GM21528 (cell line): ENCODE measurements at regions not wholly inside any gene's neighbourhood (a gene's known extent, or its start where the extent isn't known, plus 50 kb on each side); places are given as distances from the start of the nearest gene placed in this dataset.
A peak's percentile ranks its signal among the peaks of the same experiment; 100 is the strongest.
"Not testable (repeated sequence)": the region's sequence is repeated elsewhere in the genome, so short reads cannot be mapped to it uniquely, and the experiment has no call there.

Experiments
- ATAC-seq: cut with Tn5 transposase; IDR thresholded peaks from one replicate; pipeline ENCODE4 v1.9.1; 2021; ENCODE audit warnings: mild to moderate bottlenecking, moderate library complexity; ENCODE audit not compliant: unreplicated experiment, low FRiP score

DNA sequence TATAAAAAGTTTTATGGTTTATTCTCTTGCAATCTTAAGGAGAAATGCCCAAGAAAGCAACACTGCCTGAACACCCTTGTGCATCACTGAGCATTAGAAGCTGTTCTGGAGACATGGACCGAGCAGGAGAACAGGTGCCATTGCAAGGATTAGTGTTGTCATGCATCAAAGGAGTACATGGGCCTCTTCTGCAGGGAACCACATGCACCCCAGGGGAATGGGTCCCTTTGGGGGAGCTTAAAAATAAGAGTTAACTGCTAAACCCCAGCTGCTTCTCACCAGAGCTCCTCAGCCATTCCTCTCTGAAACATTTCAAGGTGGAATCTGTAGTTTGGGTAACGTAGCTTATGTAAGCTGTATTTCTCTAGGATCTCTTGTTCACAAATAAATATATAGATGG lies 353.0 kb upstream of the SLC7A11 start:
- no peak for ATAC-seq

DNA sequence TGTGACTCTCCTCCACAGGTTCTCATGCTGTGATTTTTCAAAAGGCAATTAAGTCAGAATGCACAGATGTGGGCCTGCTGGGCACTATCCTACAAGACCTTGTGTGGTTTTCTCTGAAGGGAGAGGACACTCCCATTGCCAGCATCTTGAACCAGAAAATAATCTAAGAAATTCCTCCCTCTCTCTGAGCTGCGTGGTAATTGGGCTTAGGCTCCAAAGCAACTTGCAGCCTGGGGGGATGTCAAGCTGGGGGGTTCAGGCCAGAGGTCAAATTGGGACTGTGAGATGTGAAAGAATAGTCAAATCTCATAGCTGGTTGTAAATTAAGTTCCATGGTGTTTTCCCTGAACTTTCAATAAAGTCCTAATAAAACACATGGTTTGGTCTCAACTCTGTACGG lies 350.6 kb upstream of the SLC7A11 start:
- ATAC-seq: no peak

GRCh38 chr4:138591808-138592207 lies 349.7 kb upstream of the SLC7A11 start:
- ATAC-seq: no peak

- ATAC-seq: no peak
Observed at GRCh38 chr4:138588501-138588900, 346.4 kb upstream of the SLC7A11 start.

- ATAC-seq: no peak
Observed at GRCh38 chr4:138579146-138579545, 337.0 kb upstream of the SLC7A11 start.

GRCh38 chr4:138577826-138578225 lies 335.7 kb upstream of the SLC7A11 start:
- ATAC-seq: not testable (repeated sequence)

DNA sequence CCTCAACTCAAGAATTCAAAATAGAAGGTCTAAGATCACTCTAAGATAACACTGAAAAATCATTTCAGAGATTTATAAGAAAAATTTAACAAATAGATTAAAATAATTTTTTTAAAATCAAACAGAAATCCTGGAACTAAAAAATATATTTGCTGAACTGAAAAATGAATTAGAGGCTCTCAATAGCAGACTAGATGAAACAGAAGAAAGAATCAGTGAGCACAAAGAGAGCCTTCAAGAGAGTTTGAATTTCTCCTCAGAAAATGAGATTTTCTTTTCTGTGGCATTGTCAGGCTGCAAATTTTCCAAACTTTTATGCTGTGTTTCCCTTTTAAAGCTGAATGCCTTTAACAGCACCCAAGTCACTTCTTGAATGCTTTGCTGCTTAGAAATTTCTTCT lies 335.0 kb upstream of the SLC7A11 start:
- ATAC-seq: no peak

- ATAC-seq: no peak
Observed at GRCh38 chr4:138576684-138577083, 334.5 kb upstream of the SLC7A11 start.

DNA sequence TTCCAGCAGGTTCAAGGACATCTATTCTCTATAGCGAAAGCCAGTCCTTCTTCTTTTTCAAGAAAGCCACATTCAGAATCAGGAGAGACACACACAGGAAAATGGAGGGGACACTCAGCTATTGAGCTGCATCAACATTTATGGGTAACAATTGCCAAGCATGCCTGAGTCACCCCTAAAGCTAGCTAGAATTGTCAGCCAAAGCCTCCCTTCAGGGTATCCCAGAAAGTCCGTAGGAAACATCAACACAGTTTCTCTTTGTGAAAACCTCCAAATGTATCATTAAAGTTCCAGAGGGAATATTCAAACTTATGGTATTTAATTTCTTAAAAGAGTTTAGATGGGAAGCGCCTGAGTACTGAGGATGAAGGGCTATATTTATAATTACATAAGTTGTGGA lies 331.1 kb upstream of the SLC7A11 start:
- ATAC-seq: no peak

DNA sequence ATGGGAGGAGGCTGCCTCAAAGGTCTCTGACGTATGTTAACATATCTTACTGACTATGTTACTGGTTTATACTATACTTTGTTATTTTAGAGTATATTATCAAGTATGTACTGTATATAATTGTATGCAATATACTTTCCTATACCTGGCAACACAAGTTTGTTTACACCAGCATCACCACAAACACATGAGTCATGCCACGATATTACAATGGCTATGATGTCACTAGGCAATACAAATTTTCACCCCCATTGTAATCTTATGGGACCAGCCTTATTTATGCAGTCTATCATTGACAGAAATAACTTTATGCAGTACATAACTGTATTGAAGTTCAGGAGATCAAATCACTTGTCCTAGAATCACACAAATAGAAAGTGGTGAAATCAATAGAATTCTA lies 329.9 kb upstream of the SLC7A11 start:
- ATAC-seq: no peak

- no peak for ATAC-seq
Observed at GRCh38 chr4:138567696-138568095, 325.5 kb upstream of the SLC7A11 start.

DNA sequence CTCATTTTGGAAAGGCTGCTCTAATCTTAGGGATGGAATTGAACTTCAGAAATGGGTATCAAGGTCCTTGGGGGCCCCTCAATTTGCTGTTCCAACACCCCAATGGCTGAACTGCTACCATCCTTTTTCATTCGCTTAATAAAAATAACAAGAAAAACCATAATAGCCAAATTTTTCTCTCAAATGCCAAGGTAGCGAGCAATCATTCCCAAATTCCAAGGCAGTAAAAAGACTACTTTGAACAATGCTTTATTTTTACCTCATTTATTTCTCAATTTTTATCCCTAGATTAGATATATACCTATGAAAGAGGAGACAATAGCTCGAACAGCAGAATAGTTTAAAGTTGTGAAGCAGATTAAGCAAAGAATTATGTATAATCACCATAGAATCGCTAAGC lies 323.4 kb upstream of the SLC7A11 start:
- ATAC-seq: no peak

DNA sequence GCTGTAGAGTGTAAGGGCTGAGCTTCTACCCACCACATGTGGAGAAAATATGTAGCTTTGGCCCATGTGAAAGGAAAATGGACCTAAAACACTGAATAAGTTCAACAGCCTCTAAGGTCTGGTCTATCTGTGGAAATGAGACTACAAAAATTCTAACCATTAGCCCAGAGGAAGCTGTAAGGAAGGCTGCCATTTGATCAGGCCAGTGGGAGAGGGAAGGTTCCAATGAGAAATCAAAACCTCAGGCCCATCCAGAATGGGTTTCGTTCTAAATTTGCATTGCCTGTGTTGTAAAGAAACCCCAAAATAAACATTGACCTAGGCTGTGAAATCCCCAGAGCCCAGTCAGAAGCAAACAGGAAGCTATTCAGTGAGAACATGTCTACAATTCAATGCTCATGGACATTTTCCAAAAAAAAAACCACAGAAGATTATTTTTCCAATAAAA lies 320.4 kb upstream of the SLC7A11 start:
- ATAC-seq: no peak

GRCh38 chr4:138561906-138562305 lies 319.8 kb upstream of the SLC7A11 start:
- no peak for ATAC-seq

- ATAC-seq: no peak
Observed at GRCh38 chr4:138561276-138561880, 319.2 kb upstream of the SLC7A11 start.

DNA sequence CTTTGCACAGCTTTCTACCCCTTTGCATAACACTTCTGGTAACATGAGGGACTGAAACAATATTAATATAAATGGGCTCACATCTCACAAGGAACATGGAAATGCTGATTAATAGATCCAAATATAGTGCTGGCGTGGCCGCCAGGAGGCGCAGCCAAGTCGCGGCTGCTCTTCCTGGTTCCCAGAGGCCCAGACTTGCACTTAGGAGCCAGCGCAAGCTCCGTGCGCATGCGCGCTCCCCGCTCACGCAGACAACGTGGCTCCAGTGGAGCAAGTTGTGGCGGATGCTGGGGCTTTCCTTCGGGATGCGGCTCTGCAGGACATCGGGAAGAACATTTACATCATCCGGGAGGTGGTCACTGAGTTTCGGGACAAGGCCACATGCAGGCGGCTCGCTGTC lies 318.3 kb upstream of the SLC7A11 start:
- no peak for ATAC-seq

GRCh38 chr4:138558886-138559285 lies 316.7 kb upstream of the SLC7A11 start:
- no peak for ATAC-seq

DNA sequence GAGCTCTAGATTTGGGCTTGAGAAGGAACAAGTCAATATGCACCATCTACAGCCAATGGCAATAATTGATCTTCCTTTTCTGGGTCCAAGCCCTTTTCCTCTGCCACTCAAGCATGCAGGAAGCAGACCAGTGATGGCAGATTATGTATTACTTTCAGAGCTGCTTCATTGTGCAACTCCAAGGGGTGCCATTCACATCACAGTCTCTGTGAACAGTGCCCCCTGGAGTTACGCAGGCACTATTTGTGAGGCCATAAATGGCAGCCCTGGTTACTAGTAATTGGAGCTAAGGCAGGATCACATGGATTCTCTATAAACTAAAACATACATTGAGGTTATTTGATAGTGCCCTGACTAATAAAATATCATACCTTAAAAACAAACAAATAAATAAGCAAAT lies 313.4 kb upstream of the SLC7A11 start:
- peak; percentile 79 for ATAC-seq

DNA sequence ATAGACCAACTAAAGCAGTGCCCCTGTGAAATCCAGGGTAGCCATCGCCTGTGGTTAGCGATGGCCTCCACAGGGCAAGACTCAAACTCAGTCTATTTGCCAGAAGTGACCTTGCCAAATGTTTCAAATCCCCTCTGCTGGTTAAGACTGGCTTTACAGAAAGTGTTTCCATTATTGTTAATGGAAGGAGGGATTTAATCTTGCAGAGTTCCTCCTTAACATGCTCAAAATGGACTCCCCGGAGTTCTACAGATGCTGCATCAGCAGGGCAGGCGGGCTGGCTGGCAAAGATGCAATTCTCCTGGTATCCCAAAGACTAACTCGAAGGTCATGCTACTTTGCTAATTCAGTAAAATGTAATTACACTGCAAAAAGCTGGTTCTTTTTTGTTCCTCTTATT lies 313.0 kb upstream of the SLC7A11 start:
- peak; percentile 17 for ATAC-seq

- no peak for ATAC-seq
Observed at GRCh38 chr4:138553001-138553845, 311.1 kb upstream of the SLC7A11 start.

DNA sequence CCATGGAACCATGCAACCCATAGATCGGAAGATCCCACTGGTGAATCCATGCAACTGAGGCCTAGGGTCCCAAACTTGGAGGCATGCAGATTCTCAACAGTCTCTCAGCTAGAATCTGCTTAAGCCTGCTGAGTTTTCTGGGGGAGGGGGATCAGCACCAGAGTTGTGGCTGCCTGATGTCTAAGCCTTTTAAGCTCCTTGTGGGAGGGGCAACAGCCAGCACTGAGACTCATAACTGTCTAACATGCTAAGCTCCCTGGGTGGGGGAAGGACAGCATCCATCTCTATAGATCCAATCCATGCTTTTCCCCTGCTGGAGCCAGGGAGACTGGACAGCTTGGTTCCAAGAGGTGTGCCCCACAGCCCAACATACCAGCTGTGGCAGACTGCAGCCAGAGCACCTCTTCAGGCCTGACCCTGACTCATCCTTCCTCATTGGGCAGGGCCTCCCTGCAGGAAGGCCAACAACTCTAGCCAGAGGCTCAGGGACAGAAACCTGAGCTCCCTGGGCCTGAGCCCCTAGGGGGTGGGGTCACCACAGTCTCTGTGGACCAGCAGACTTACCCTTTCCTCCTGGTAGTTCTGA lies 300.1 kb upstream of the SLC7A11 start:
- ATAC-seq: no peak
